CD4-positive, CD25-positive, alpha-beta regulatory T cell (primary cell): ENCODE measurements at regions not wholly inside any gene's neighbourhood (a gene's known extent, or its start where the extent isn't known, plus 50 kb on each side); places are given as distances from the start of the nearest gene placed in this dataset.

ENCODE experiments used
- ATAC-seq, 2 donors: fragments of 150-1000 bp; cut with Tn5 transposase; one replicate each; pipeline ENCODE4 v1.10.0; 2021; ENCODE audit warnings: low read depth in 2 of 2, moderate number of reproducible peaks in 2 of 2, moderate library complexity in 1 of 2
- DNase-seq, 3 donors: peaks; one replicate each; pipeline versions ENCODE4 v3.0.0 to v3.0.0-alpha.2; 2012 to 2022; ENCODE audit warnings: mixed read lengths in 1 of 3
- H3K27ac ChIP-seq: one replicate; pipeline ENCODE4 v1.7.0; 2013; ENCODE audit warnings: mild to moderate bottlenecking, low read length; ENCODE audit not compliant: insufficient read depth, poor library complexity, severe bottlenecking
- H3K27me3 ChIP-seq: one replicate; pipeline ENCODE4 v1.7.0; 2013; ENCODE audit warnings: low read length; ENCODE audit not compliant: control insufficient read depth, insufficient read depth
- H3K36me3 ChIP-seq: one replicate; pipeline ENCODE4 v1.7.0; 2013; ENCODE audit warnings: mild to moderate bottlenecking, low read length, moderate library complexity; ENCODE audit not compliant: control insufficient read depth, insufficient read depth
- H3K4me1 ChIP-seq: 2 replicates; pipeline ENCODE4 v1.7.0; 2013; ENCODE audit warnings: mild to moderate bottlenecking, low read length; ENCODE audit not compliant: insufficient read depth, control insufficient read depth, poor library complexity, severe bottlenecking
- H3K4me3 ChIP-seq: one replicate; pipeline ENCODE4 v1.7.0; 2013; ENCODE audit warnings: low read depth, mild to moderate bottlenecking, low read length, moderate library complexity
- H3K9me3 ChIP-seq, 2 experiments: 1 replicate in 1 of 2; 2 replicates in 1 of 2; pipeline ENCODE4 v1.7.0; 2013; ENCODE audit warnings: low read length in 2 of 2, mild to moderate bottlenecking in 1 of 2, moderate library complexity in 1 of 2; ENCODE audit not compliant: control insufficient read depth in 2 of 2
- H3K27ac Mint-ChIP-seq, 3 donors: one replicate each; pipeline ENCODE4 v1.8.0; 2020 to 2022; ENCODE audit warnings: mild to moderate bottlenecking in 3 of 3, mixed read lengths in 3 of 3, moderate library complexity in 2 of 3
- H3K27me3 Mint-ChIP-seq: one replicate; pipeline ENCODE4 v1.8.0; 2022; ENCODE audit warnings: mild to moderate bottlenecking, mixed read lengths
- H3K36me3 Mint-ChIP-seq: one replicate; pipeline ENCODE4 v1.8.0; 2020; ENCODE audit warnings: mixed read lengths
- H3K4me1 Mint-ChIP-seq, 4 donors: one replicate each; pipeline ENCODE4 v1.8.0; 2020 to 2022; ENCODE audit warnings: mixed read lengths in 4 of 4, mild to moderate bottlenecking in 1 of 4
- H3K4me3 Mint-ChIP-seq, 4 donors: one replicate each; pipeline ENCODE4 v1.8.0; 2020 to 2022; ENCODE audit warnings: mild to moderate bottlenecking in 4 of 4, mixed read lengths in 4 of 4, moderate library complexity in 3 of 4
- H3K9me3 Mint-ChIP-seq, 7 donors: one replicate each; pipeline ENCODE4 v1.8.0; 2020 to 2022; ENCODE audit warnings: mixed read lengths in 7 of 7, mild to moderate bottlenecking in 3 of 7, moderate library complexity in 2 of 7

GRCh38 chr1:208314431-208314830, 70.2 kb upstream of the PLXNA2 start:
- Mint-ChIP-seq H3K27me3 (peaks cover 5% of the 10 kb centered on the region), H3K4me3 (no peak overlapping the region), H3K36me3 (no peaks in the 10 kb centered on the region), H3K4me1 (no peaks in the 10 kb centered on the region), H3K9me3 (peaks cover 0 to 4% (median 0%) of the 10 kb centered on the region in 7 donors), H3K27ac (no peak overlapping the region)
- H3K36me3 ChIP-seq: no peaks in the 10 kb centered on the region
- H3K9me3 ChIP-seq: no peaks in the 10 kb centered on the region
- peaks cover 2% of the 10 kb centered on the region for H3K27me3 ChIP-seq
- H3K27ac ChIP-seq: no peak overlapping the region
- DNase-seq (no peak), ATAC-seq (no peak)
- H3K4me1 ChIP-seq: no peaks in the 10 kb centered on the region
- no peak overlapping the region for H3K4me3 ChIP-seq

- Histone ChIP-seq H3K4me3 (no peak overlapping the region), H3K27ac (no peak overlapping the region), H3K36me3 (no peaks in the 10 kb centered on the region), H3K4me1 (no peaks in the 10 kb centered on the region), H3K9me3 (no peaks in the 10 kb centered on the region), H3K27me3 (no peaks in the 10 kb centered on the region)
- no peaks in the 10 kb centered on the region for H3K36me3 Mint-ChIP-seq
- ATAC-seq: no peak
- DNase-seq: no peak
- no peak overlapping the region for H3K27ac Mint-ChIP-seq
- H3K9me3 Mint-ChIP-seq: peaks cover 0 to 3% (median 0%) of the 10 kb centered on the region in 7 donors
- H3K4me1 Mint-ChIP-seq: no peaks in the 10 kb centered on the region
- no peak overlapping the region for H3K4me3 Mint-ChIP-seq
- H3K27me3 Mint-ChIP-seq: peaks cover 5% of the 10 kb centered on the region
These were observed 74.1 kb upstream of the PLXNA2 start for GRCh38 chr1:208318150-208318734.

- no peaks in the 10 kb centered on the region for H3K4me1 ChIP-seq
- peaks cover 0 to 2% (median 0%) of the 10 kb centered on the region in 7 donors for H3K9me3 Mint-ChIP-seq
- H3K27me3 Mint-ChIP-seq: peaks cover 4% of the 10 kb centered on the region
- H3K4me1 Mint-ChIP-seq: no peaks in the 10 kb centered on the region
- H3K27ac Mint-ChIP-seq: no peak overlapping the region
- ATAC-seq: no peak
- no peak for DNase-seq
- H3K4me3 ChIP-seq: no peak overlapping the region
- no peaks in the 10 kb centered on the region for H3K27me3 ChIP-seq
- H3K27ac ChIP-seq: no peak overlapping the region
- H3K36me3 Mint-ChIP-seq: no peaks in the 10 kb centered on the region
- H3K36me3 ChIP-seq: no peaks in the 10 kb centered on the region
- no peaks in the 10 kb centered on the region for H3K9me3 ChIP-seq
- H3K4me3 Mint-ChIP-seq: no peak overlapping the region
These were observed 79.8 kb upstream of the PLXNA2 start for GRCh38 chr1:208324005-208324404.

GRCh38 chr1:208326033-208326432, 81.8 kb upstream of the PLXNA2 start:
- Mint-ChIP-seq H3K36me3 (no peaks in the 10 kb centered on the region), H3K27ac (no peak overlapping the region), H3K4me3 (no peak overlapping the region), H3K27me3 (peaks cover 4% of the 10 kb centered on the region), H3K4me1 (no peaks in the 10 kb centered on the region), H3K9me3 (peaks cover 0 to 2% (median 0%) of the 10 kb centered on the region in 7 donors)
- no peak overlapping the region for H3K4me3 ChIP-seq
- no peaks in the 10 kb centered on the region for H3K27me3 ChIP-seq
- DNase-seq (no peak), ATAC-seq (no peak)
- no peak overlapping the region for H3K27ac ChIP-seq
- no peaks in the 10 kb centered on the region for H3K9me3 ChIP-seq
- no peaks in the 10 kb centered on the region for H3K4me1 ChIP-seq
- H3K36me3 ChIP-seq: no peaks in the 10 kb centered on the region

GRCh38 chr1:208329300-208329699, 85.1 kb upstream of the PLXNA2 start:
- DNase-seq (no peak), ATAC-seq (no peak)
- Mint-ChIP-seq H3K4me1 (no peaks in the 10 kb centered on the region), H3K27me3 (peaks cover 4% of the 10 kb centered on the region), H3K27ac (no peak overlapping the region), H3K36me3 (no peaks in the 10 kb centered on the region), H3K9me3 (peaks cover 0 to 2% (median 0%) of the 10 kb centered on the region in 7 donors), H3K4me3 (no peak overlapping the region)
- Histone ChIP-seq H3K27me3 (no peaks in the 10 kb centered on the region), H3K27ac (no peak overlapping the region), H3K9me3 (no peaks in the 10 kb centered on the region), H3K4me1 (no peaks in the 10 kb centered on the region), H3K4me3 (no peak overlapping the region), H3K36me3 (no peaks in the 10 kb centered on the region)

- ATAC-seq (no peak), DNase-seq (no peak)
- Mint-ChIP-seq H3K27ac (no peak overlapping the region), H3K27me3 (no peaks in the 10 kb centered on the region), H3K9me3 (peaks cover 0 to 2% (median 0%) of the 10 kb centered on the region in 7 donors), H3K36me3 (no peaks in the 10 kb centered on the region), H3K4me1 (no peaks in the 10 kb centered on the region), H3K4me3 (no peak overlapping the region)
- no peaks in the 10 kb centered on the region for H3K9me3 ChIP-seq
- no peaks in the 10 kb centered on the region for H3K27me3 ChIP-seq
- no peak overlapping the region for H3K4me3 ChIP-seq
- H3K36me3 ChIP-seq: no peaks in the 10 kb centered on the region
- no peaks in the 10 kb centered on the region for H3K4me1 ChIP-seq
- H3K27ac ChIP-seq: no peak overlapping the region
These were observed 88.0 kb upstream of the PLXNA2 start for GRCh38 chr1:208332036-208332773.

GRCh38 chr1:208332774-208333126, 88.6 kb upstream of the PLXNA2 start:
- Histone ChIP-seq H3K4me1 (no peaks in the 10 kb centered on the region), H3K4me3 (no peak overlapping the region), H3K9me3 (no peaks in the 10 kb centered on the region), H3K36me3 (no peaks in the 10 kb centered on the region), H3K27ac (no peak overlapping the region), H3K27me3 (no peaks in the 10 kb centered on the region)
- no peak overlapping the region for H3K27ac Mint-ChIP-seq
- H3K27me3 Mint-ChIP-seq: no peaks in the 10 kb centered on the region
- DNase-seq (no peak), ATAC-seq (no peak)
- no peak overlapping the region for H3K4me3 Mint-ChIP-seq
- H3K4me1 Mint-ChIP-seq: no peaks in the 10 kb centered on the region
- H3K36me3 Mint-ChIP-seq: no peaks in the 10 kb centered on the region
- peaks cover 0 to 2% (median 0%) of the 10 kb centered on the region in 7 donors for H3K9me3 Mint-ChIP-seq

GRCh38 chr1:208333676-208334075, 89.5 kb upstream of the PLXNA2 start:
- Mint-ChIP-seq H3K36me3 (no peaks in the 10 kb centered on the region), H3K27me3 (no peaks in the 10 kb centered on the region), H3K4me3 (no peak overlapping the region), H3K9me3 (peaks cover 0 to 2% (median 0%) of the 10 kb centered on the region in 7 donors), H3K4me1 (no peaks in the 10 kb centered on the region), H3K27ac (no peak overlapping the region)
- H3K9me3 ChIP-seq: no peaks in the 10 kb centered on the region
- no peaks in the 10 kb centered on the region for H3K36me3 ChIP-seq
- H3K27ac ChIP-seq: no peak overlapping the region
- DNase-seq (no peak), ATAC-seq (no peak)
- H3K4me3 ChIP-seq: no peak overlapping the region
- H3K27me3 ChIP-seq: no peaks in the 10 kb centered on the region
- no peaks in the 10 kb centered on the region for H3K4me1 ChIP-seq
